NCI-H2227 (cell line): ENCODE measurements at regions not wholly inside any gene's neighbourhood (a gene's known extent, or its start where the extent isn't known, plus 50 kb on each side); places are given as distances from the start of the nearest gene placed in this dataset.

Experiments used
- DNase-seq: peaks from one replicate; lab custom pipeline; 2025; ENCODE audit not compliant: unreplicated experiment; lab: John Stamatoyannopoulos, UW

DNA sequence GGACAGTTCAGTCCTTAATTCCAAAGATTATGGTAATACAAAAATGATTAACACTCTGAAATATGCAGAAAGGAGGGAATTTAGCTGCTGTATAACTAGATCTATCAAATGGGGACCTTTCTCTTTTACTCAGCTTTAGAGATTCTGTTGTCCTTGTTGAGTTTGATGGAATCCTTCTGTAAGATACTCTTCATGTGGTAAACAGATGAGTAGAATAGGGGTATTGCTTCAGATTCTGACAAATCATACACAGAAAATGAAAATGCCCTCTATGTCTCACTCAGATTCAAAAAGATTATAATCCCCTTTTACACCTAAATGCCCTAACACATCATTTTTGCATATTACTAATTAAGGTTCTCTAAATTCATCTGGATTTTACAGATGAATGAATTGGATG lies 50.7 kb downstream of the ARHGAP35 start:
- no peak for DNase-seq

DNA sequence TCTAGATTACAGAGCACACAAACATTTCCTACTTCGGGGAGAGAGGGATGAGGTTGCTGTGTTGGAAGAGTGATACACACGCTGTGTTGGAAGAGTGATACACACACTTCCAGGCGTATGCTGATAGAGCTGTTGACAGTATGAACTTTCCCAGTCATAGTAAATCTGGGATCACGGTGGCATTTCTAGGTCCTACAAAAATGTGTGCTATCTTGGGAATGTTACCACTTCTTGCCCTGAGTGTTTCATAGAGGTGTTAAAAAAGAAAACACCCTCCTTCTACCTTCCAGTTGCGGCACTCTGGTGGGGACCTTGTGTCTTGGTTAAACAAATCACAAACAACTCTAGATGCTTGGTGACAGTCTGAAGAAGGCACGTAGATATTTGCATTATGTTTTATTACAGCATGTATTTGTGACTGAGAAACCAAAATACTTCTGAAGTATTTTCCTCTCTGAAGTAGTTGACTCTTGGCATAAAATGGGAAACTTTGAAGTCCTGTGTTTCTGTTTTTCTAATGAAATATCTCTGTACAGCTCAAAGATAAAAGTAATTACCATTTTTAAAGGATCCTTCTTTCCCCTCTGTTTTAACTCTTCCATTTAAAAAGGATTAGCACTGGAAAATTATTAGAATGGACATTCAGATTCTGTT lies 52.5 kb downstream of the ARHGAP35 start:
- DNase-seq = no peak

DNA sequence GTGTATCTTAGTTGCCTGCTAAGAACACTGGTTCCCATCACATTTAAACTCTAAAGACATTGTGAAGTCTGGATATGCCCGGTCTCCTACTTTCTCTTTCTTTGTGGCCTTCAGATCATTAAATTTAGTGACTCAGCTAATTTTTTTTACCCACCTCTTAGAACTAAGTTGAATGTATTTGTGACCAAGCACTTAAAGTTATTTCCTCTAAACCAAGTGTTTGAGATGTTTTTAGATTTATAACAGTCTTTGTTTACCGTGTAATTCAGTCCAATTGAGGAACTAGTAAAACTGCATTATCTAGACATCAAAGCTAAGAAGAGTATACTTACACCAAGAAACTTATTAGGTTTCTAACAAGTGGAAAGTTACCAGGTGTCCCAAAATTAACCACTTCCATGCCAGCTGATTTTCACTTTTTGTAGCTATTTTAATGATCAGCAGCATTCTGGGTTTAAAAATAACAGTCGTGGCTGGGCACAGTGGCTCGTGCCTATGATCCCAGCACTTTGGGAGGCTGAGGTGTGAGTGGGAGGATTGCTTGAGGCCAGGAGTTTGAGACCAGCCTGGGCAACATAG lies 53.1 kb downstream of the ARHGAP35 start:
- DNase-seq = no peak

DNA sequence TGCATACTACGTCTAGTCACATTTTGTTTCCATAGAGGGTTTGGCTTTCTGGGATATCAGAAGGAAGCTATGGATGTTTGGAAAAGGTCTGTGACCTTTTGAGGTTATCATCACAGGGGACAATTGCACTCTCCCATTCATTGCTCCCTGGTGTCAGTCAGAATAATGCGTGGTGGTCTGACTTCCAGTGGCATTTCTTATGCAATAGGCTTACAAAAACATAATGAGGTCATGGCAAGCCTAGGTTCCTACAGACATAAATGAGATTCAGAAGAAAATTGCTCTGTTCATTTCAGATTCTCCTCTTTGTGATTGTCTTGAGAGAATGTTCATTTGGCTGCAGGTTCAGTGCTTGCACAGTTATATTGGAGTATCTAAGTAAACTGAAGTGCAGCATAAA lies 54.6 kb downstream of the ARHGAP35 start:
- no peak for DNase-seq

DNA sequence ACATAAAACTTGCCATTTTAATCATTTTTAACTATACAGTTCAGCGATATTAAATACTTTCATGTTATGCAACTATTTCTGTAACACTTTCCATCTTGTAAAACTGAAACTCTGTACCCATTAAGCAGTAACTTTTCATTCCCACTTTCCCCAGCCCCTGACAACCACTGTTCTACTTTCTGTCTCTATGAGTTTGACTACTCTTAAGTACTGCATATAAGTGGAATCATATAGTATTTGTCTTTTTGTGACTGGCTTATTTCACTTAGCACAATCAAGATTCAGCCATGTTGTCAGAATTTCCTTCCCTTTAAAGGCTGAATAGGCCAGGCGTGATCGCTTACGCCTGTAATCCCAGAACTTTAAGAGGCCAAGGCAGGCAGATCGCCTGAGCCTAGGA lies 56.2 kb downstream of the ARHGAP35 start:
- no peak for DNase-seq

DNA sequence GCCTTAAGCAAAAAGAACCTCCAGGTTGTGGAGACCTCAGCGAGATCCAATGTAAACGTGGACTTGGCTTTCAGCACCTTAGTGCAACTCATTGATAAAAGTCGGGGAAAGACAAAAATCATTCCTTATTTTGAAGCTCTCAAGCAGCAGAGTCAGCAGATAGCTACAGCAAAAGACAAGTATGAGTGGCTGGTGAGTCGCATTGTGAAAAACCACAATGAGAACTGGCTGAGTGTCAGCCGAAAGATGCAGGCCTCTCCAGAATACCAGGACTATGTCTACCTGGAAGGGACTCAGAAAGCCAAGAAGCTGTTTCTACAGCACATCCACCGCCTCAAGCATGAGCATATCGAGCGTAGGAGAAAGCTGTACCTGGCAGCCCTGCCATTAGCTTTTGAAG lies 58.5 kb downstream of the ARHGAP35 start:
- DNase-seq = no peak

DNA sequence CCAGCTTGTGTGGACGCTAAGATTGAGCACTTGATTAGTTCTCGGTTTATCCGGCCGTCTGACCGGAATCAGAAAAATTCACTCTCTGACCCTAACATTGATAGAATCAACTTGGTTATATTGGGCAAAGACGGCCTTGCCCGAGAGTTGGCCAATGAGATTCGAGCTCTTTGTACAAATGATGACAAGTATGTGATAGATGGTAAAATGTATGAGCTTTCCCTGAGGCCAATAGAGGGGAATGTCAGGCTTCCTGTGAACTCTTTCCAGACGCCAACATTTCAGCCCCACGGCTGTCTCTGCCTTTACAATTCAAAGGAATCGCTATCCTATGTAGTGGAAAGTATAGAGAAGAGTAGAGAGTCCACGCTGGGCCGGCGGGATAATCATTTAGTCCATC lies 59.6 kb downstream of the ARHGAP35 start:
- DNase-seq = no peak

DNA sequence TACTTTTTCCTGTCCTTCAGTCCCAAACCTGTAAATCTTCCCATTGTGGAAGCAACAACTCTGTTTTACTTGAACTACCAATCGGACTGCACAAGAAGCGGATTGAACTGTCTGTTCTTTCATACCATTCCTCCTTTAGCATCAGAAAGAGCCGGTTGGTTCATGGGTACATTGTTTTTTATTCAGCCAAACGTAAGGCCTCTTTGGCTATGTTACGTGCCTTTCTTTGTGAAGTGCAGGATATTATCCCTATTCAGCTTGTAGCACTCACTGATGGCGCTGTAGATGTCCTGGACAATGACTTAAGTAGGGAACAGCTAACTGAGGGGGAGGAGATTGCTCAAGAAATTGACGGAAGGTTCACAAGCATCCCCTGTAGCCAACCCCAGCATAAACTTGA lies 60.3 kb downstream of the ARHGAP35 start:
- no peak for DNase-seq

DNA sequence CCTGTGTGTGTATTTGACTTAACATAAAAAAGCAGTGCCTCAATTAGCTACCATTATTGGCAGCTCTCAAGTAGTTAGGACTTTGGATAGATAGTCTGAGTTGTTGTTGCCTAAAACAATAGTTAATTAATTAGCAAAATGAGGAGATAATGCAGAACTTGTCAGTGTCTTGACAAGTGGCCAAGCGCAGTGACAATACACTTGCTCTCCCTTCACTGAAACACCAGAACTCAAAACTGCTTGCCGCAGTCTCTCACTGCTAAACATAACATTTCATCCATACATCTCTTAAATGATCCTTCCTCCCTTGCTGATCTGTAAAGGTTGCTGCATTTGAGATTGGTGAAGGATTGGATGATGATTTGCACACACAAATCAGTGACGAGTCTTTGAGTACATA lies 61.7 kb downstream of the ARHGAP35 start:
- DNase-seq = no peak

DNA sequence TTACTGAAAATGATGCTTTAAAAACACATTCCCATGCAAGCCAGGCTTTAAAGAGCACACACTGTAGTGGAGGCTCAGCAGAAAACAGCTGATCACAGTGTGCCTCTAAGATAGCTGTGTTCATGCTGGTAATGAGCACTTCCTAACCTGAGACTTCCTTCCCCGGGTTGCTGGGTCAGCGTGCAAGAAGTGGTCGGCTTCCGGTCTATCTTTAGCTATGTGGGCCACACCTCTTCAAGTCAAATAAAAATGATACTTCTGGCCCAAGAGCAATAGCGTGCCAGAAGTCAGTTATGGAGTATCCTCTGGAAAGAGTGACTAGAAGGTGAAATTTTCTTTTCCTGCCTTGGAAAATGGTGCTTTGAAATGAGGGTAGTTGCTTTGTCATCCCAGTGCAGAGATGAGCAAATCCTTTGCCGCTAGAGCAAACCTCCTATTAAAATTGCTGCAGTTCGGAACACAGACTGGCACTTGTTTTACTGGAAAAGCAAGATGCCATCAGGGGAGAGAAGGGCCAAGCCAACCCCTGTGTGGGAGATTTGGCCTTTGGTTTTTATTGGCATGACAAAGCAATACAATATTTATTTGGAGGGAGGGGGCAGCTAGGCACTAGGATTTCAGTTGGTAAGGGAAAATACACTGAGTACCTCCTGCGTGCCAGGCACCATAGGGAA lies 64.2 kb downstream of the ARHGAP35 start:
- DNase-seq = no peak

DNA sequence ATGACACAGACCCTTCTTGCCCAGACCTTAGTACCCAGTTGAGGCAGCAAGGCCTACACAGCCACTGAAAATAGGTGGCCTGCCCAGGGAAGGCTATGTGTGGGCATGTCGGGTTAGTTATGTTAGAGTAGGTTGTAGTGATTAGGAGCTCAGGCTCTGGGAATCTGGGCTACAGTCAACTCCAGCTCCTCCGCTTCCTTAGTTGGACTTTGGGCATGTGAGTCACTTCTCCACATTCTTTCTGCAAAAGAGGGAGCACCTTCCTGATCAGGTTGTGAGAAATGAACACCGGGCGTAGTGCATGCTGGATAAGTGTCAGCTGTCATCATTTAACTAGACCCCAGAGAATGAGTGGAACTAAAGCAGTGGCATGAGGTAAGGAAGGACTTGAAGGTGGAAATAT lies 64.8 kb downstream of the ARHGAP35 start:
- DNase-seq = no peak

DNA sequence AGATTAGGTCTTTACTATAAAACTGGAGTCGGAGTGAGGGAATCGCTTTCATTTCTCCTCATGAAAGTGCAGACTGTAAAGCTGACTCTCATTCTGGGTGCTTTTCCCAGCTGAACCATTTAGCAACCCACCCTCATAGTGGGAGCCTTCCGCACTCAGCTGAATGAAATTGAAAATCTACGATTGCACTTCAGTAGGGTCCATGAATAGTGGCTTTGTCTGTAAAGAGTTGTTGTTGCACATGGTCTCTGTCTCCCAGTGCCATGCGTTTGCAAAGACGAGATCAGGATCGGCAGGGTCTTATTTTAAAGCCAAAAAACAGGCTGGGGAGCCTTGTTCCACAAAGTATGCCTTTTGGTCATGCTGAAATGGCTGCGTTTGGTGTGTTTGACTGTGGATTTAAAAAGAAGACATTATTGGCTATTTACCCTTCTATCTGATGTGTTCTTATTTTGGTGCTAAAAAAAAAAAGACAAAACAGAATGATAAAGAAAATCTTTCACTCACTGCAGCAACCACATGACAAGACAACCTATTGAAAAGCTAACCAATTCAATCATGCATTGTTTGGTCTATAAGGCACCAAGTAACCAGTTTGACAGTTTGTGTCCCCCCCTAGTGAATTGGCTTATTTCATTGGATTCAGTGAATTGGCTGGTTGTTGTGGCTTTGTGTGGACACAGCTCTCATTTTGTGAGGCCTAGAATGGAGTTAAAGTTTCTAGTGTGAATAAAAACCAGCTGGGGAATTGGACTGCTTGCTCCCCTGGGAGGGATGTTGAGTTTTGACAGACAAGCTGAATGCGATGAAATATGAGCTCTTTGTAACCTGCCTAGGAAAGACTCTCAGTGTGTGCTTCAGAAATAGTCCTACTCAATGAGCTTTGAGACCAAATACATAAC lies 65.6 kb downstream of the ARHGAP35 start:
- no peak for DNase-seq

DNA sequence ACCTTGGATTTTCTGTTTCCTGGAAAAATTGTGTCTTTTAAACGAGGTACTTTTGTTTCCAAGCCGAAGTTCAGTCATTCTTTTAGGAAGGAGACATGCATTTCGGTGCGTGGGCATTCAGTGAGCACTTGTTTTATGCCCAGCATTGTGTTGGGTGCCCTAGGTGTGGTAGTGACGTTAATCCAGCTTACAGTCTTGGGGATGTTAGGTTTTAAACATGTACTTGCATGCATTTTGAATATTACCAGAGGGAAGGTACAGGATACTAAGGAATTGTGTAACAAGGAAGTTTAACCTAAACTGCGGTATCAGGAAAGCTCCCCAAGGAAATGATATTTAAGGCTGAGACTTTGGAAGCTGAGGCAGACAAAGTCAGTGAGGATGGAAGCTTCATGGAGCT lies 66.3 kb downstream of the ARHGAP35 start:
- DNase-seq = no peak

DNA sequence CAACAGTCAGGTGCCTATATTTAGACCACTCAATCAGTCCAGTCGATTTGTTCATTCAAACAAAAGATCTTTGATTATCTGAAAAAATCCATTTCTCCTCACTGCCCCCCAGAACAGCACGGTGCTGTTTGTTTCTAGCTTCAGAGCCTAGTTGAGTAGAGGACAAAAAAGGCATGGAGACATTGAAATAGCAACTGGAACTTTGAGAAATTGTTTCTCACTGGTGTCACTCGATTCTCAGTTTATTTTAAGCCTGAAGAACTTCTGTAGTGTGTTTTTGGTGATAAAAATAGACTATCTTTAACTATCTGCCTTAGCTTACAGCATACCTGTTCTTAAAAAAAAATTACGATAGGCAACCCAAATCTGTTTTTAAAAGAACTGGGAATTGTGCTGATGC lies 67.1 kb downstream of the ARHGAP35 start:
- DNase-seq = no peak

DNA sequence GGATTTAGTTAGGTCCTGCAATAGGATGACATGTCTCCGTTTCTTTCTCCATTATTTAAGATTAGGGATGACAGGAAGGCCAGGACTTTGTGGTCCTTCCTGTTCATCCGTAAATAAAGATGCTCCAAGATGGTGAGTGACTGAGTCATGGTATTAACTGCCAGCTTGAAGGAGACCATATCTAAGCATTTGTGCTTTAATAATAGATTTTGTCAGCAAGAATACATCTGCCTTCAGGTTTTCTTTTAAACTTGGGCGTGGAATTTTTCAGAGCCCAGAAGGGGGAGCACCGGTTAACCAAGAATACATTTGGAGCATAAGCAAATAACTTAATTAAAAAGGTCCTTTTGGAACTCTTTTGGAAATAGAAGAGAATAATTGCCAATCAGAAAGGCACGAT lies 68.2 kb downstream of the ARHGAP35 start:
- no peak for DNase-seq

DNA sequence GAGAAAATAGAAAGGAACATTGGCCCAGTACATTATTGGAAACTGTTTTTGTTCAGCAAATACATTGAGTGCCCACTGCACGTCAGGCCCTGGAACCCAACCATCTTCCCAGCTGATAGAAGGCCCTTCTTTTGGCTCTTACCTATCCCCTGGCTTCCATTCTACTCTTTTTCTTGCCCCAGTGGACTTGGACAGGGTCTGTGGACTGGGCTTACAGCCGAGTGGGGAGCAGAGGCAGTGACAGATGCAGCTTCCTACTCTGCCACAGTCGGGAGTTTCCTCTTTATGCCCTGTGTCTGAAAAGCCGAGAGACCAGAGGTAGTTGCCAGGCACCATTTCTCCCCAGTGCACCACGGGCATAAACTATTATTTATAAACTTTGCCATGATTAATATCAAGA lies 70.4 kb downstream of the ARHGAP35 start:
- no peak for DNase-seq

DNA sequence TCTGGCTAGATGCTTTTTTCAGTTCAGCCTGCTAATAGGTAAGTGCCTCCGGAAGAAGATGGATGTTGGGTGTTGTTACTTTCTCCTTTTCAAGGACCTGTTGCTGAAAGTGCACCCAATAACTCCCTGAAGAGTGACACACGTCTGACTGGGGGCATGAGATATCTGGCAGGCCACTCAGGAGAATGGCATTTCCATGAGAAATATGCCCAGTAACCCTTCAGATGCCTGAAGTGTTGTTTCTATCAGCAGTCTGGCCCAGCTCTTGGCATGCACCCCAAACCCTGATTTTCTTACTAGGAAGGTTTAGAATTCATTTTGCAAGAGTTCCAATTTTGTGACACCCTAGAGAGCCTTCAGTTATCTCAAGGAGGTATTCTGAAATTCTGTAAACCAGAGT lies 71.5 kb downstream of the ARHGAP35 start:
- DNase-seq = no peak

DNA sequence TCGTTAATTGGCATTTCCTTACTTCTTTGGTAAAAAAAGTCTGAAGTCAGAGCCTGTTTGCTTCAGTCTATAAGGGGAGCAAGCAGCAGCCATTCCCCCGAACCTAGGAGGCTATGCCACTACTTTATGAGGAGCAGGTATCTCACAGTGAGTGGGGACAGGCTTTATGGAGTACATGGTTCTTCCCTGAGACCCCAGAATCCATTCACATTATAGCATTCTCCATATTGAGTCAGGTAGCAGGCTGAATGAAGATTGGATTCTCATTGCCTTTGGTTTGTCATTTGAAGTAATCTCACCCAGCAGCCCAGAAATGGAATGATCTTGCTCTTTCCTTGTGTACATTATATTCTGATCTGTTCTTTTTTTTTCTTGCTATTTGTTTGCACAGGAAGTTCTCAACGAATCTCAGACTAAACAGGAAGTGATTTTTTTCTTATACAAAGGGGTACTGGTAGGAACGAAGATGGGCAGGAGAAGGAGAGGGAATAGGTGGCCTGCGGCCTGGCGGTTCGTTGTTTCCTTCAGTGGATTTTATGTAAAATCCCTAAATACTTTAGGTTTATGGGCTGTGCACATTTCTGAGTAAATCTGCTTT lies 74.4 kb downstream of the ARHGAP35 start:
- no peak for DNase-seq

DNA sequence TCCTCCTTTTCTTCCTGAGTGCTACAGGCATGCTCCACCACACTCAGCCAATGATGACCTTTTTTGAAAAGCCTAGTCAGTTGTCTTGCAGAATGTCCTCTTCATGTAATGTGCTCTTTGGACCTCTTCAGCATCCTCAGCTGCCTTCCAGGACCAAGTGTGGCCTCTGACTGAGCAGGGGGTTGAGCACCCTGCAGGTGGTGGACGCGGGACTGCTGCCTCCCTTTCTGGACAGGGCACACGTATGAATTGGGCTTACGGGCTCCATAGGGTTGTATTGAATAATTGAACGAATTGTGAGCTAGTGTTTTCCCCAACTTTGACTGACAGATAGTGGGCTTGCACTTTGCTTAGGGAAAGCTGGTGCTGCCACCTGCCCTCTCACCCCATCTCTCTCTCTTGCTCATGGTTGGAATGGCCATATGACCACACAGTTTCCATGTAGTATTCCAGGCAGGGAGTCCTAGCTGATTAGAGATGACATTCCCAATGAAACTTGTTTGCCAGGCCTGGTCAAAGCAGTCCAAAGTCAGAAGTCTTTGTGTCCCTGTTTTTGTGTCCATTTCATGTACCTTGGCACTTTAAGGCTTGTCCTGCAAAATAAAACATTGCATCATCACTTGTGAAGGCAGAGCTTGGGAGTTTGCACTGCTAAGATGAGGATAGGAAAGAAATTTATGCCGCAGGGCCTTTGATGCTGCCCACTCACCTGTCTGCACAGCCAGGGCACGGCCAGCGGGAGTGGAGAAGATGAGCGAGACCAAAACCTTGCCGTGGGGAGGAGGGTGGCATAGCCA lies 76.3 kb upstream of the NPAS1 start:
- DNase-seq = no peak

DNA sequence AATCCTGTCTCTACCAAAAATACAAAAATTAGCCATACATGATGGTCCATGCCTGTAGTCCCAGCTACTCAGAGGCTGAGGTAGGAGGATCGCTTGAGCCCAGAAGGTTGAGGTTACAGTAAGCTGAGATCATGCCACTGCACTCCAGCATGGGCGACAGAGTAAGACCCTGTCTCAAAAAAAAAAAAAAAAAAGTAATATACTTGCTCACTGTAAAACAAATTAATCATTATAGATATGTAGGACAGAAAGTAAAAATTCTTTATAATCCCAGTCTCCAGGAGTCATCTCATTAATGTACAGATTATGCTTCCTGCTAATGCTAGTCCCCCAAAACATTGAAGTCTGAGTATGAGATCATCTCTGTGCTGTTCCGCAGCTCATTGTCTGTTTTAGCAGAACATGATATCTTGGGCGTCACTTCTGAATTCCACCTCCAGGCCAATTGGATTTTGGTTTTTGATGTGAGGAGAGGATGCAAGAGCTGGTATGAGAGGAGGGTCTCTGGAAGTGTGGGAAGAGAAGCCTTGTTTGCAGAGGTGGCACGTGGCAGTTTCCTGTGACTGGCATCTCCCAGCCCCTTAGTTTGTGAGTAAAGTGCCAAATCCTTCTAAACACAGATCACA lies 75.4 kb upstream of the NPAS1 start:
- no peak for DNase-seq
